CD4-positive, alpha-beta T cell treated with Interleukin-15 for 1 hour (primary cell): ENCODE measurements at regions not wholly inside any gene's neighbourhood (a gene's known extent, or its start where the extent isn't known, plus 50 kb on each side); places are given as distances from the start of the nearest gene placed in this dataset.

Source experiments
- DNase-seq: peaks from one replicate; pipeline ENCODE4 v3.0.0-alpha.2; 2020

DNA sequence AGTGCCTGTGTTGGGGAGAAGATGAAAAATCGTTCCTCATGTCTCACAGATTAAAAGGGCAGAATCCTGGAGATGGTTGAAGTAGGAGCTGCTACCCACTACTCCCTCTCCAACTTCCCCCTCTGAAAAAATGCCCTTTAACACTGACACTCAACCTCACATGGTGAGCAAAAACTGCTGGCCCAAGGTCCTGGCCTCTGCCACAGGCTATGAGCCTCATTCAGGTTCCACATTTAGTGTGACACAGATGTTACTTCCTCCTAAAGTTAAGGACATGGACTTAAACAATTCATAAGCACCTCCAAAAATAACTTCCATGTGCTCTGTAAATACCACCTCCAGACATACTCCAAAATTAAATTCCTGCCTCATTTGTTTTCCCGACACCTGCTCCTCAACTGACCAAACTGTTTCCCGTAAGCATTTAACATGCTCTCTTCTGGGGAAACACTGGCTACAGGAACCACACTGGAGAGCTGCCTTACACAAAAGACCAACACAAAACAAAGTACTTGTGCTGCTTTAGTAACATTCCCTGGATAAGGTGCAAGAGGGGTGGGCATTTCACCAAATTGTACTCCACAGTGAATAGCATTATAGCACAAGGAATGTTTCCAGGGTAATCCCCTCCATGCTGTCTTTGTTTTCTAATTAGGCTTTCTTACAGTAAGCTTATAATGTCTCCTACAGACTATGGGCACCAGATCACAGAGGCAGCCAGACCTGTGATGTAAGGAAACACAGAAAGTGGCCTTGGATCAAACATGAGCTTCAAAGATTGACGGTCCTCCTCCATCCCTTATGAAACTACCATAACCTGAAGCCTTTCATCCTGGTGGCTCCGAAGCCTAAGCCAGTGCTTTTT is 57.0 kb downstream of the PHLDA1 start:
- DNase-seq, result peak; percentile 61

DNA sequence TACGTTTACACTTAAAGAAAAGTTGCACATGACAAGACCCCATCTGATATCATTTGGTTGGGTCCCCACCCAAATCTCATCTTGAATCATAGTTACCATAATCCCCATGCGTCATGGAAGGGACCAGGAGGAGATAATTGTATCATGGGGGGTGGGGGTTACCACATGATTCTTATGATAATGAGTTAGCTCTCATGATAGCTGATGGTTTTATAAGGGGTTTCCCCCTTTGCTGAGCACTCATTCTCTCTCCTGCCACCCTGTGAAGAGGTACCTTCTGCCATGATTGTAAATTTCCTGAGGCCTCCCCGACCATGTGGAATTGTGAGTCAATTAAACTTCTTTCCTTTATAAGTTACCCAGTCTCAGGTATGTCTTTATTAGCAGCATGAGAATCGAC is 60.3 kb downstream of the PHLDA1 start:
- no peak for DNase-seq

GRCh38 chr12:75970310-75970709 is 61.3 kb downstream of the PHLDA1 start:
- DNase-seq, result no peak

DNA sequence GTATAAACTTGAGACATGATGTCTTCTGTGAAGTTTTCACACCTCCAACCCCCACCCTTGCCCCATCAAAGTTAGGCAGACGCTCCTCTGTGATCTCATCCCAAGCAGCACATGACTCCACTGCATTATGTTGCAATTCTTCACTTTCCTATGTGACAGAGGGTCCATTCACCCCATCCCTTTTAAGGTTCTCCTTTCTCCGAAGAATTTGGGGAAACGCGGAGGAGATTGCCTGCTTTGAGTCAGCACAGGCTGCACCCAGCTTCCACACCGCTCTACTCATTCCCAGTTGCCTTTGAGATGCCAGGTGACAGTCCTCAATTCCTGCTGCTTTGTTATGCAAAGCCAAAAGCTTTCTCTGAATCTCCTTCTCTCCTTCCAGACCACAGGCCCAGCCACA is 61.8 kb downstream of the PHLDA1 start:
- peak; percentile 46 for DNase-seq

GRCh38 chr12:75965661-75966060 is 65.9 kb downstream of the PHLDA1 start:
- no peak for DNase-seq

GRCh38 chr12:75964150-75964549 is 67.4 kb downstream of the PHLDA1 start:
- DNase-seq, result peak; percentile 66

DNA sequence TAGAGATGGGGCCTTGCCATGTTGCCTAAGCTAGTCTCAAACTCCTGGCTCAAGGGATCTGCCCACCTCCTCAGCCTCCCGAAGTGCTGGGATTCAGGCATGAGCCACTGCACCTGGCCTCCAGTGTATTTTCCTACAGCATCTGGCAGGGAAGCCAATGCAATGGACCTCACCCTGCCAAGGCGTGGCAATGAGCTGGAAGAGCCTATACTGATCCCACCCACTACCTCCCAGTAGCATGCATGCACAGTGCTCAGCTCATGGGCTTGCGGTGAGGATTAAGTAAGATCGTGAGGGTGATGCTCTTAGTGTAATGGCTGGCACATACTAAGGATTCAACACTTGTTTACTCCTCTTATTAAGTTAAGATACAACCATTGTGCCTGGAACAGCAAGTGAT is 69.7 kb downstream of the PHLDA1 start:
- DNase-seq, result no peak

DNA sequence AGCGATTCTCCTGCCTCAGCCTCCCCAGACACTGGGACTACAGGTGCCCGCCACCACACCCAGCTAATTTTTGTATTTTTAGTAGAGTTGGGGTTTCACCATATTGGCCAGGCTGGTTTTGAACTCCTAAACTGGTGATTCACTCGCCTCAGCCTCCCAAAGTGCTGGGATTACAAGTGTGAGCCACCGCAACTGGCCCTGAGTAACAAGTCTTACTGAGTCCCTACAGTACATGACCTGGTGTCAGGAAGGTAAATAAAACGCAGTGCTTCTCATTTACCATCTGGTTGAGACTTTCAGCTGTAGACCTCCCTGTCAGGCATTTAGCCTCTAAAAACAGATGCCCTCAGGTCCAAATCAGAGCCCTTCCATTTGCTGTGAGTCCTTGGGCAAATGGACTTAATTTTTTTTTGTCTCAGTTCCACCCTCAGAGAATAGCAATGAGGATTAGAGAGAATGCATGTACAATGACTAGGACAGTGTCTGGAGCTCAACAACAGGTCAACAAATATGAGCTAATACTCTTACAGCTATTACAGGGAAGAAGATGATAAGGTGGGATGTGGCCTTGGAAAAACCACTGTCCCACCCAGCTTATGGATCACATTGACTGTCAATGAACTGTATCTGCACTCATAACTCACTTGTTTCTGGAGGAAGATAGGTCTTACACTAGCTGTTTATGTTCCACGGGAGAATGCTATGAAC is 70.5 kb downstream of the PHLDA1 start:
- DNase-seq, result no peak

DNA sequence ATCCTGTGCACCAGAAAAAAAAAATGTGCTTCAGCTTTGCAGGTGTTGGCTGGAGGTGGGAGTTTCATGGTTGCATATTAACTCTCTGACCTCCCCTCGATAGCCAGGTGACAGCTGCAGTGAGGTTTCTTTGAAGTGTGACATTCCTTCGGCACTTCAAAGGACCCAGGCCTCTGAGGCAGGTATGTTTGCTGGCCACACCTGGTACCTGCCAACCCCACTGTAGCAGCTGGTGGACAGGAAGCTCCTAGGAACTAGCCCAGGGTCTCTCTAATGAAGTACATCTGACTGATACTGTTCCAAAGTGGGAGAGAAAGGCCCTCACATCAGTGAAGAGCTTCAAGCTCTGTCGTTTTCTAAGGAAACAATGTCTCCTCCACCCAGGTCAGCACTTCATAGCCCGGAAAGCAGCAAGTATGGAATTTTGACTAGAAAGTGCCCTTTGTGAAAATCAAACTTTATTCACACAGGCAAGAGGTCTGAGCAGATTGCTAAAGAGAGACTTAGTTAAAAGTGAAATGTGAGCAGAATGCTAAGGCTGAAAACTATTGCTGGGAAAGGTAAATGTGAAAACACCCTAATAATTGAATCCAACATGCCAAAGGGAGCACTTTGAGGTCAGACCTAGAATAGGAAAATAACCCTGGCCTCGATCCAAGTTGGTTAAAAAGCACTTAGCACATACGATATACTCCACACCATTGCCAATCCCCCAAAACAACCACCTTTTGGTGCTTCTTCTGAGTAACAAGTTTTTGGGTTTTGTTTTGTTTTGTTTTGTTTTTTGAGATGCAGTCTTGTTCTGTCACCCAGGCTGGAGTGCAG is 71.3 kb downstream of the PHLDA1 start:
- DNase-seq, result no peak

DNA sequence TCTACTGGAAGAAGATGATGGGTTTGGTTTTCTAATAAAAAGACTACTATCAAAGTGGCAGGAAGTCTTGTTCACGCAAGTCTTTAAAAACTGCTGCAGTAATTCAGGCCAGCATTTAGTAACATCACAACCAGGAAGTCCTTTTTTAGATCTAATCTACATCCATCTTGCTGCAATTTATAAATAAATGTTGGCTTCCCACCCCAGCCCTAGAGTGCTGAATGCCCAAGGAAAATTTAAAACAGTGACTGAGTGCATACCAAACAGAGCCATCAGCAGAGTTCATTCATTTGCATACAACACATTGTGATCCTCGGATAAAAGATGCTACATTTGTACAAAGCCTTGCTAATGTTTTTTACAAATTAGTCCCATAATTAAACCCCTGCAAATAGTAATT is 72.1 kb downstream of the PHLDA1 start:
- DNase-seq, result no peak

DNA sequence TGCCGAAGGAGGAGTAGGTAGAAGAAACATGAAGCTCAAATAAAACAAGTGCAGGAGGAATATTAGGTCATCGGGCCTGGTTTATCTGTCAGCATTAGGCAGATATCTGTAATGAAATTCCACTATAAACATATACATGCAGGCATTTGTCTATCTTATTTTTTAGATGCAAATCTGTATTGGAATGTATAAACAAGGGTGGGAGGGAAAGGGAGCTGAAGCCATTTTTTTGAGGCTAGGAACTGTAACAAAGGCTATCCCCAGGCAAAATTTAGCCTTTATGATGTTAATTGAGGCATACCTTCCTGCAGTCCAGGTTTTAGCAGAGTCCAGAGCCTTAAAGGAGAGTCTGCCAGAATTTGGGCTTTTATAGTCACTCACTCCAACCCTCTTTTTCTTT is 72.5 kb downstream of the PHLDA1 start:
- DNase-seq, result no peak

GRCh38 chr12:75955251-75955650 is 76.3 kb downstream of the PHLDA1 start:
- no peak for DNase-seq

DNA sequence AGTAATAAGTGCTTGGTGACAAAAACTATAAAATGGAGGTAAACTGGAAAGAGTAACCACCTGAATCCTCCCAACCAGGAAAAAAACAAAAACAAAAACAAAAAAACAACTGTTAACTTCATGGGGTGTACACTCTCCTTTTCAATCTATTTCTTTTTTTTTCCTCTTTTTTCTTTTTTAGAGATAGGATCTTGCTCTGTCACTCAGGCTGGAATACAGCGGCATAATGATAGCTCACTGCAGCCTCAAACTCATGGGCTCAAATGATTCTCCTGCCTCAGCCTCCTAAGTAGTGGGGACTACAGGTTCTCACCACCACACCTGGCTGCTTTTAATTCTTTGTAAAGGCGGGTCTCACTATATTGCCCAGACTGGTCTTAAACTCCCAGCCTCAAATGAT is 76.8 kb downstream of the PHLDA1 start:
- no peak for DNase-seq

DNA sequence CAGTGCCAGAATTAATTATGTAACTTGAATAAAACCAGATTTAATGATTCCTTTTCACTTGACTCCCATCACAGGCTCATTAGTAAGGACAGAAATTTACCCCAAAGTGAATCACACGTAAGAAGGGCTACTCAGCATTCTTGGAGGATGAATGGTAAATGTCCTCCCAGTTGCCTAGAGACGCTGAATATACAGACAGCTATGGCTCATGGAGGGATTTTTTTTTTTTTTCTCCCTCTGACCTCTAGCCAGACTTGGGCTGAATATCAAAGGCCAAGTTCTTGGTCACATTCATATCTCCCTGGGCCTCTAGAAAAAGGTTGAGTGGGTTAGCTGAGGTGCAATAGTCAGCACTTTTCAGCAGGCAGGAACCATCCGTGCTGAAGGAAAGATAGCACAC is 77.5 kb downstream of the PHLDA1 start:
- DNase-seq, result no peak

GRCh38 chr12:75953312-75953906 is 78.2 kb downstream of the PHLDA1 start:
- no peak for DNase-seq

GRCh38 chr12:75951399-75952278 is 79.9 kb downstream of the PHLDA1 start:
- DNase-seq, result no peak

DNA sequence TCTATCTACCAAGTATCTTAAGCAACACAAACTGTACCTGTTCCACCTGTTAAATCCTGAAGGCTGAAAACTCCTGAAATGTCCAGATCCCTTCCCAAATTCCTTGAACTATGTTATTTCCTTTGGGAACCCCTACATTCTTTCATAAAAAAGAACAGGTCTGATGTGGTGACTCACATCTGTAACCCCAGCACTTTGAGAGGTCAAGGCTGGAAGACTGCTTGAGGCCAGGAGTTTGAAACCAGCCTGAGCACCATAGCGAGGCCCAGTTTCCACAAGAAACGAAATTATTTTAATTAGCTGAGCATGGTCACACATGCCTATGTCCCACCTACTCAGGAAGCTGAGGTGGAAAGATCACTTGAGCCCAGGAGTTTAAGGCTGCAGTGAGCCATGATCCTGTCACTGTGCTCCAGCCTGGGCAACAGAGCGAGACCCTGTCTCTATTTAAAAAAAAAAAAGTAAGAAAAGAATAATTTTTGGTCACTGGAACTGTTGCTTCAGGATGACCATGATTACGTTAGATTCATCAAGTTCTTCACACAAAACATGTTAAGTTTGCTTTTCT is 84.3 kb downstream of the PHLDA1 start:
- DNase-seq, result no peak

GRCh38 chr12:75945581-75945980 is 86.0 kb downstream of the PHLDA1 start:
- DNase-seq, result no peak

DNA sequence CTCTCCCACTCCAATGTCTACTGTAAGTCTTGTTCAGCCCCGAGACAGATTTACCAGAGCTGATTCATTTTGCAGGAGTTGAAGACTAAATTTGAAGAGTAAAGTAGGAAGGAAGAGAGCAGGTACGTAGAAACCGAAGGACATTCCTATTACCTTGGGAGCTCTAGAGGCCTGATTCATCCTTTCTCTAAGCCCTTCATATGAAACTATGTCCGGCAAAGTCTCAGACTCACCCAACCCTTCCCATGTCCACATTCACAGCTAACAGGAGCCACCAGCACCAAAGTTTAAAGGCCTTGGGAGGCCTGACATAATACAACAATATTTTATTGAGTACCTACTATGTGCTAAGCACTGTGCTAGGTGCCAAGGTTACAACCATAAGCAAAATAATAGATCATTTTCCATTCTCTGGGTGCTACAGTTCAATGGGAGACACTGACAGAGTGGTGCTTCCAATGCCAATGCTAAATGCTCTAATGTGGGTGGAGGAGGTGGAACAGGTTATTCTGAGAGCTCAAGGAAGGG is 86.6 kb downstream of the PHLDA1 start:
- no peak for DNase-seq

DNA sequence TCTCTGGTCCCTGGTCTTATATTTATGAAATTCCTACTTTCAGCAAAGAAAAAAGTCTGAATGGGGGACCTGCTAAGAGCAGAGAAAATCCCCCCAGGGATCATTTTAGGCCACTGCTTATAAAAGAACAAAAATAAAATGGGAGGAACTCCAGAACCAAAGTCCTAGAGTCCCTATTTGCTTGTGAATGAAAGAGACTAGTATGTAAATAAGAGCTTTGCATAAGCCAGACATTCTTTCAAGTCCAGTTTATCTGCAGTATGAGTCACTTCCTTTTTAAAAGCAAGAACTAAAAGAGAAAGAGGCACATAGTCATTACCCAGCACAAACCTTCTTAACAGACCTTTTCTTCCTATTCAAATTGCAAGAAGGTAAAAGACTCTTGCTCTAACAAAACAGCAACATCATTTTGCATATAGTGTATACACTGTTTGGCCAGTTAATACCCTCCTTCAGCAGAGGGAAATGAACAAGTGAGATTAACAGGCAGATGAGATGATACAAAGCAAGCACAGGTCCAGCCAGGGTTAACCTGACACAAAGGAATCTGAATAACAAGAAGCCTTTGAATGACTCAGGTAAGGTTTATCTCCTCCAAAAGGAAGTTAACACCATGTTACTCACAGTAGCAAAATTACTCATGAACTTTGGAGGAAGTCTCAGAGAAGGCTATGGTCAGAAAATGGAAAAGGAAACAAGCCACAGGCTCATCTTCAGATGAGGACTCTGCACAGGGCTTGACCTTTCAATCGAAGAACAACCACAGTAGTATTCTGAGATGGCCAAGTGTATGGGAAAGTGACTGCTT is 87.3 kb downstream of the PHLDA1 start:
- DNase-seq, result no peak

GRCh38 chr12:75943730-75944096 is 87.9 kb downstream of the PHLDA1 start:
- no peak for DNase-seq
